ENCODE measurements at regions not wholly inside any gene's neighbourhood (a gene's known extent, or its start where the extent isn't known, plus 50 kb on each side); places are given as distances from the start of the nearest gene placed in this dataset.

DNA sequence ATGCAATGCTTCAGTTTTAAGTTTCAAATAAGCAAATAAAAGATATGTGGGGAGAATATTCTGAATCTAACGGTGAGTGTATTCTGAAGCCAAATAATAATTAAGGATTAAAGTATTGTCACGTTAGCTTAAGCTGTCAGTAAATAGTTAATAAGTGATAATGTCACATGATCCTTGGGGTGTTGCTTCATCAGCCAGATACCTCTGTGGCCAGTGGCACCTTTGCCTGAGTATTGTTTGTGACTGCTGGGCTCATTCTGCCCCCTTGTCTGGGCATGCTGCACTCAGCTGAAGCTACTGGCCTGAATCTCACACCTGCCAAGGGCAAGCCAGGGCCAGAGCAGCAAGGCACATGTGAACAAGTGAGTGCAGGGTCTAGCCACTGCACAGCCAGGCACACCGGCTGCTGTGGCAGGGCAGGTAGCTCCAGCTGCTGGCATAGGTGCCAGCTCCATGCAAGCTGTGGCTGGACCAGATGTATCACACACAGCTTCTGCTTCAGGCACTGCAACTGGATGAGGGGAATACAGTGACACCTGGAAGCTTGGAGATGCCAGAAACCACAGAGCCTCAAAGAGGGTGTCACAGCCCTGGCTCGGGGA, 739.7 kb downstream of the SLC6A15 start:
- Histone ChIP-seq H3K4me3 (ENCODE audit: low read length) (no peak overlapping the region), H3K27me3 (ENCODE audit: control insufficient read depth in 2 of 2, insufficient read depth in 2 of 2, low read length in 2 of 2) (no peaks in the 10 kb centered on the region), H3K27ac (ENCODE audit: low read depth, low read length) (no peak overlapping the region), H3K9me3 (ENCODE audit: control insufficient read depth in 2 of 3, low read length in 3 of 3) (no peaks in the 10 kb centered on the region), H3K4me1 (ENCODE audit: control insufficient read depth in 2 of 2, insufficient read depth in 2 of 2, low read length in 2 of 2) (no peaks in the 10 kb centered on the region), H3K36me3 (ENCODE audit: control insufficient read depth in 2 of 3, insufficient read depth in 3 of 3, low read length in 3 of 3) (no peaks in the 10 kb centered on the region)
- intact Hi-C loops (cut with micrococcal nuclease), result no loop called here
- Mint-ChIP-seq H3K27ac (no peak overlapping the region), H3K36me3 (no peaks in the 10 kb centered on the region), H3K4me3 (no peak overlapping the region), H3K27me3 (no peaks in the 10 kb centered on the region), H3K4me1 (peaks cover 0 to 2% (median 0%) of the 10 kb centered on the region in 7 donors), H3K9me3 (peaks cover 0 to 13% (median 3%) of the 10 kb centered on the region in 11 donors)
- ChIA-PET CTCF (no interaction called here), POLR2A (no interaction called here)
- DNase-seq (no peak), ATAC-seq (no peak)

DNA sequence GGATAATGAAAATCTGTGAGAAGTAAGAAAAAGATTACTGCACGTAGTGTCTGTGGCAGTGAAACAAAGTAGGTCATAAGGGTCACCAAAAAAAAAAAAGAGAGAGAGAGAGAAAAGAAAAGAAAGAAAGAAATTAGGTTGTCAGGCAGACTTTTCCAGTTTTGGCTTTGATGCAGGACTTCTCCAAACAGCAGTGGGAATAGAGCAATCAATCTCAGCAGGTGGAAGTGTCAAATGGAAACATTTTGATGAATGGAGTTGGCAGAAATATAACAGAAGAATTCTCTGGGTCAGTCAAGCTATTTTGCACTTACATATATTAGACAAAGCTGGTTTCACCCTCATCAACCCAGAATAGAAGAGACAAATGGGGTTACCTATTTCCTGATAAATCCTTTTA, 745.8 kb downstream of the SLC6A15 start:
- ATAC-seq (no peak), DNase-seq (no peak)
- Histone ChIP-seq H3K4me3 (ENCODE audit: low read length) (no peak overlapping the region), H3K4me1 (ENCODE audit: control insufficient read depth in 2 of 2, insufficient read depth in 2 of 2, low read length in 2 of 2) (no peaks in the 10 kb centered on the region), H3K27ac (ENCODE audit: low read depth, low read length) (no peak overlapping the region), H3K9me3 (ENCODE audit: control insufficient read depth in 2 of 3, low read length in 3 of 3) (no peaks in the 10 kb centered on the region), H3K36me3 (ENCODE audit: control insufficient read depth in 2 of 3, insufficient read depth in 3 of 3, low read length in 3 of 3) (no peaks in the 10 kb centered on the region), H3K27me3 (ENCODE audit: control insufficient read depth in 2 of 2, insufficient read depth in 2 of 2, low read length in 2 of 2) (no peaks in the 10 kb centered on the region)
- Mint-ChIP-seq H3K9me3 (peaks cover 0 to 10% (median 1%) of the 10 kb centered on the region in 11 donors), H3K36me3 (no peaks in the 10 kb centered on the region), H3K4me3 (no peak overlapping the region), H3K27me3 (no peaks in the 10 kb centered on the region), H3K27ac (no peak overlapping the region), H3K4me1 (peaks cover 0 to 2% (median 0%) of the 10 kb centered on the region in 7 donors)
- intact Hi-C loops (cut with micrococcal nuclease), result no loop called here
- ChIA-PET CTCF (no interaction called here), POLR2A (no interaction called here)

DNA sequence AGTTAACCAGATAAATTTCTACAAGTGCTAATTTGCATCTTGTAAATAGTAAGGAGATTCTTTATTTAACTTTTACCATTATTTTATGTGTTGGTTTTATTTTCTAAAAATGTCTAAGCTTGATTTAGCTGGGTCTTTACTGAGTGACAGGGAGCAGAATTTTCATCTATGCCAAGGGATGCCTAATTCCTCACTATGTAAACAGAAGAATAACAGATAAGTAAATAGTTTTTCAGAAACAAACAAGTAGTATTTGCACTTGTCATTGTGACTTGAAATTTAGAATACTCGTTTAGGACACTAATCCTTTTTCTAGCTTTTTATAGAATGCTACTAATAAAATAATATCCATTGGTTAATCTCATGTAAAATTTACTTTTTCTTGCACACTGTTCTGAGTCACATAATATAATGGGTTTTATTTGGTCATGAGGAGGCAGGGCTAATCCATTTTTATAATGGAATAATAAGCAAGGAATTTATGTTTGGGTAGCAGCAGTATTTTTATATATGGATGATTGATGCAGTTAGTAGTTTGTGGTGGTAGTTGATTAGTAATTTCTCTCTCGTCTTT, 746.5 kb downstream of the SLC6A15 start:
- no peaks in the 10 kb centered on the region for H3K27me3 Mint-ChIP-seq
- H3K9me3 Mint-ChIP-seq, result peaks cover 0 to 10% (median 1%) of the 10 kb centered on the region in 11 donors
- DNase-seq, result no peak
- H3K4me1 Mint-ChIP-seq, result no peaks in the 10 kb centered on the region
- H3K36me3 Mint-ChIP-seq, result no peaks in the 10 kb centered on the region
- no peak overlapping the region for H3K27ac Mint-ChIP-seq
- Histone ChIP-seq H3K4me1 (ENCODE audit: control insufficient read depth in 2 of 2, insufficient read depth in 2 of 2, low read length in 2 of 2) (no peaks in the 10 kb centered on the region), H3K36me3 (ENCODE audit: control insufficient read depth in 2 of 3, insufficient read depth in 3 of 3, low read length in 3 of 3) (no peaks in the 10 kb centered on the region), H3K4me3 (ENCODE audit: low read length) (no peak overlapping the region), H3K27ac (ENCODE audit: low read depth, low read length) (no peak overlapping the region), H3K9me3 (ENCODE audit: control insufficient read depth in 2 of 3, low read length in 3 of 3) (peaks cover 0 to 4% (median 0%) of the 10 kb centered on the region in 3 experiments), H3K27me3 (ENCODE audit: control insufficient read depth in 2 of 2, insufficient read depth in 2 of 2, low read length in 2 of 2) (no peaks in the 10 kb centered on the region)
- no peak overlapping the region for H3K4me3 Mint-ChIP-seq
- no peak for ATAC-seq
- intact Hi-C loops (cut with micrococcal nuclease), result no loop called here
- POLR2A ChIA-PET, result no interaction called here
- CTCF ChIA-PET, result no interaction called here

DNA sequence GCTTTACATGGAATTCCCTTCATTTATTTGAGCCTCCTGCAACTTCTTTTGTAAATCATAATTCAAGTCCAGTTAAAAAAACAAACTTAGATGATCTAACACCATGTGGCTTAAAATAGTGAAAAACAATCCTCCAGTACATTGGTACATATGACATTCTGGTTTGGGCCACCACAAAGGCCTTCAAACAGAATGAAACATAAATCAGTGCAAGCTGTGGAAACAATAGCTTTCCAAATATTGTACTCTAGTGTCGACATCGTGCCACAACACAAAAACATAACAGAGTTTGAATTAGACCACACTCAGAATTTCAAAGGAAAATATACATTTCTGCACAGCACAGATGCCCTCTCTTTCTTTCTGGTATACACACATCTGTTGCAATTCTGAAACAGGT, 751.3 kb downstream of the SLC6A15 start:
- intact Hi-C loops (cut with micrococcal nuclease), result no loop called here
- H3K36me3 ChIP-seq (ENCODE audit: control insufficient read depth in 2 of 3, insufficient read depth in 3 of 3, low read length in 3 of 3), result no peaks in the 10 kb centered on the region
- no peak overlapping the region for H3K4me3 Mint-ChIP-seq
- no peaks in the 10 kb centered on the region for H3K4me1 Mint-ChIP-seq
- no peaks in the 10 kb centered on the region for H3K27me3 ChIP-seq (ENCODE audit: control insufficient read depth in 2 of 2, insufficient read depth in 2 of 2, low read length in 2 of 2)
- H3K4me1 ChIP-seq (ENCODE audit: control insufficient read depth in 2 of 2, insufficient read depth in 2 of 2, low read length in 2 of 2), result no peaks in the 10 kb centered on the region
- CTCF ChIA-PET, result no interaction called here
- no peak for DNase-seq
- H3K36me3 Mint-ChIP-seq, result no peaks in the 10 kb centered on the region
- H3K9me3 ChIP-seq (ENCODE audit: control insufficient read depth in 2 of 3, low read length in 3 of 3), result peaks cover 0 to 4% (median 0%) of the 10 kb centered on the region in 3 experiments
- H3K4me3 ChIP-seq (ENCODE audit: low read length), result no peak overlapping the region
- no peak overlapping the region for H3K27ac ChIP-seq (ENCODE audit: low read depth, low read length)
- H3K27ac Mint-ChIP-seq, result no peak overlapping the region
- ATAC-seq, result no peak
- POLR2A ChIA-PET, result no interaction called here
- H3K9me3 Mint-ChIP-seq, result peaks cover 0 to 10% (median 0%) of the 10 kb centered on the region in 11 donors
- H3K27me3 Mint-ChIP-seq, result no peaks in the 10 kb centered on the region

DNA sequence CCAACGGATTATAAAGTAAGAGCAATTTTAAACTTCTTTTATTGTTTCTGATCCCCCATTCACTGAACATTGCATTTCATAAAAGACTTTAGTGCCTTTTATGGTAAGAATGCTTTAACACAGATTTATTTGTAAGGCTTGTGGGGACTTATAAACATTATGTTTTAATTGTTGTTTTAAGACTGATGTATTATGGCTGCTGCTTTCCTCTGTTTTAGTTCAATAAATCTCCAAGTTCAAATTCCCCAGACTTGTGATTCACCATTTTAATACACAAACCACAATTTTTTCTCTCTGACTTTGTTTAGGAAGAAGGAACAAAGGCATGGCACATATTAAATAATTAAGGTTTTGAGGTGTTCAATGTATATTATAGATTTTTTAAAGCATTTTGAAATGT, 753.3 kb downstream of the SLC6A15 start:
- no peak overlapping the region for H3K4me3 ChIP-seq (ENCODE audit: low read length)
- H3K36me3 Mint-ChIP-seq, result no peaks in the 10 kb centered on the region
- H3K27ac Mint-ChIP-seq, result no peak overlapping the region
- no peaks in the 10 kb centered on the region for H3K36me3 ChIP-seq (ENCODE audit: control insufficient read depth in 2 of 3, insufficient read depth in 3 of 3, low read length in 3 of 3)
- no peak for ATAC-seq
- intact Hi-C loops (cut with micrococcal nuclease), result no loop called here
- ChIA-PET CTCF (no interaction called here), POLR2A (no interaction called here)
- H3K4me3 Mint-ChIP-seq, result no peak overlapping the region
- no peak for DNase-seq
- H3K27me3 Mint-ChIP-seq, result no peaks in the 10 kb centered on the region
- peaks cover 0 to 4% (median 0%) of the 10 kb centered on the region in 3 experiments for H3K9me3 ChIP-seq (ENCODE audit: control insufficient read depth in 2 of 3, low read length in 3 of 3)
- H3K4me1 ChIP-seq (ENCODE audit: control insufficient read depth in 2 of 2, insufficient read depth in 2 of 2, low read length in 2 of 2), result no peaks in the 10 kb centered on the region
- H3K4me1 Mint-ChIP-seq, result no peaks in the 10 kb centered on the region
- no peaks in the 10 kb centered on the region for H3K27me3 ChIP-seq (ENCODE audit: control insufficient read depth in 2 of 2, insufficient read depth in 2 of 2, low read length in 2 of 2)
- peaks cover 0 to 10% (median 0%) of the 10 kb centered on the region in 11 donors for H3K9me3 Mint-ChIP-seq
- H3K27ac ChIP-seq (ENCODE audit: low read depth, low read length), result no peak overlapping the region

DNA sequence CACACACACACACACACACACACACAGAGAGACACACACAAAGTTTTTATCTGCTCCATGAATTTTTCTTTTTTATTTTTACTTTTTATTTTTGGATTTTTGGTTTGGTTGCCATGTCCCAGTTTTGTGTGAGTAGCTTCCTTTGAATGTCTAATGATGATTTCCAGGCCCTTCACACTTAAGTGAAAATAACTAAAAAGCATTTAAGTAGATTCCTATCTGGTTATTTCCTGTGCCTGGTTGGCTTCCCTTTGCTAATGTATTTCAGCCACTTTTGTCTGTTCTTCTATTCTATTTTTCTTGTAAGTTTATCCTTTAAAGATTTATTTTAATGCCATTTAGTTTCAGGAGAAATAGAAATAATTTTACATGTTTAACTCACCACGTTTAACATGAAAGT, 755.4 kb downstream of the SLC6A15 start:
- Histone ChIP-seq H3K27ac (ENCODE audit: low read depth, low read length) (no peak overlapping the region), H3K27me3 (ENCODE audit: control insufficient read depth in 2 of 2, insufficient read depth in 2 of 2, low read length in 2 of 2) (no peaks in the 10 kb centered on the region), H3K4me1 (ENCODE audit: control insufficient read depth in 2 of 2, insufficient read depth in 2 of 2, low read length in 2 of 2) (no peaks in the 10 kb centered on the region), H3K9me3 (ENCODE audit: control insufficient read depth in 2 of 3, low read length in 3 of 3) (peaks cover 0 to 4% (median 0%) of the 10 kb centered on the region in 3 experiments), H3K36me3 (ENCODE audit: control insufficient read depth in 2 of 3, insufficient read depth in 3 of 3, low read length in 3 of 3) (no peaks in the 10 kb centered on the region), H3K4me3 (ENCODE audit: low read length) (no peak overlapping the region)
- no peak overlapping the region for H3K27ac Mint-ChIP-seq
- POLR2A ChIA-PET, result no interaction called here
- CTCF ChIA-PET, result no interaction called here
- no peaks in the 10 kb centered on the region for H3K36me3 Mint-ChIP-seq
- no peaks in the 10 kb centered on the region for H3K4me1 Mint-ChIP-seq
- intact Hi-C loops (cut with micrococcal nuclease), result no loop called here
- ATAC-seq (no peak), DNase-seq (no peak)
- H3K4me3 Mint-ChIP-seq, result no peak overlapping the region
- peaks cover 0 to 6% (median 4%) of the 10 kb centered on the region in 11 donors for H3K9me3 Mint-ChIP-seq
- no peaks in the 10 kb centered on the region for H3K27me3 Mint-ChIP-seq
